GM12865 (cell line): ENCODE measurements at regions not wholly inside any gene's neighbourhood (a gene's known extent, or its start where the extent isn't known, plus 50 kb on each side); places are given as distances from the start of the nearest gene placed in this dataset.
"Not testable (repeated sequence)": the region's sequence is repeated elsewhere in the genome, so short reads cannot be mapped to it uniquely, and the experiment has no call there.

ENCODE experiments used
- DNase-seq: peaks from one replicate; pipeline ENCODE4 v3.0.0; 2010; ENCODE audit warnings: low read depth
- H3K4me3 ChIP-seq: 2 replicates; pipeline ENCODE4 v1.5.1; 2011; ENCODE audit warnings: mild to moderate bottlenecking, low read depth, low read length, control low read depth
- CTCF ChIP-seq: IDR thresholded peaks from 2 replicates; pipeline ENCODE4 v1.5.1; 2011; ENCODE audit warnings: low read length, control low read depth, low read depth, inconsistent platforms; ENCODE audit not compliant: insufficient read depth; ENCODE audit errors: missing control alignments

DNA sequence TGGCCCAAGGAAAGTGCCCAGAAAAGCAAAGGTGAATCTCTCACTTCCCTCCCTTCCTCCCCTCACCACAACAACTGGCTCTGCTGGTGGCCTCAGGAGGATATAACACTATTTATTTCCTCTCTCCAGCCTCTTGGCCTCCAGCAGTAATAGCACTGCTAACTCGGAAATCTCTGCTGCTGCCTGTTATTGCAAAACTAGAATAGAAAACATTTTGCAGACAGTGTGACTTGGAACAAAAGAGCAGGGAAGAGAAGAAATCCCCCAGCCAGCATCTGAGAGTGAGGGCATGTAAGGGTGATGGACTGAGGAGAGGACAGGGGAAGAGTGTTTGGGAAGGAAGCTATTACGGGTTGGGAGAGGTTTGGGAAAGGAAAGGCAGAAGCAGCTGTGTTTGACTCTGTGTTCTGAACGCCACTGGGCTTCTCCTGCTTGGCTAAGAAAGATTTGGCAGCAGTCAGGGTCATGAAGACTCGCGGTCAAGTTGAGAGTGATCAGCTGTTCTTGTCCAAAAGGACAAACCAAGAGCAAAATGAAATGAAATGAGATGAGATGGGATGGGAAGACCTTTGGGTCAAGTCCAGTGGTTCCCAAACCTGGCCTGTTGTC is 81.0 kb upstream of the SNX9 start:
- DNase-seq = no peak
- no peak for TF ChIP-seq CTCF
- no peak overlapping the region for H3K4me3 ChIP-seq

- no peak overlapping the region for H3K4me3 ChIP-seq
- TF ChIP-seq CTCF = no peak
- no peak for DNase-seq
Measured at GRCh38 chr6:157744102-157744601, 78.9 kb upstream of the SNX9 start.

- no peak for DNase-seq
- TF ChIP-seq CTCF = no peak
- H3K4me3 ChIP-seq = no peak overlapping the region
Measured at GRCh38 chr6:157746897-157747296, 76.1 kb upstream of the SNX9 start.

DNA sequence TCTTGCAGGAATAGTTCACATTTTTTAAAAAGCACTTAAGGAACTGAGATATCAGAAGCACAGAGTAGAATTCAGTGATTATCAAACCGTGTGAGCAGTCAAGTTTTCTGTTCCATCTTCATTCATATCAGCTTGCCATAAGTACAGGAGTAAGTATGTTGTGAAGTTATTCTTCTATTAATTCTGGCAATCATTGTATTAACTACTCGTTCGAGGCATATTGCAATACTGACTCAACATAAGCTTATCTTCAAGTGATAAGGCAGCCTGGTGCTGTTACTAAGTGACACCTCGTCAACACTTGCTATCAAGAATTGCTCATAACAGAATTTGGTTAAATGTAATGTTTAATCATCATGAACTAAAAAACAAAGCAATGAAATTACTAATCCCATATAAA is 75.7 kb upstream of the SNX9 start:
- DNase-seq = no peak
- no peak for TF ChIP-seq CTCF
- H3K4me3 ChIP-seq = no peak overlapping the region

GRCh38 chr6:157748839-157749571 is 74.0 kb upstream of the SNX9 start:
- TF ChIP-seq CTCF = no peak
- DNase-seq = no peak
- no peak overlapping the region for H3K4me3 ChIP-seq

GRCh38 chr6:157750973-157751372 is 72.1 kb upstream of the SNX9 start:
- not testable (repeated sequence) for H3K4me3 ChIP-seq, DNase-seq

DNA sequence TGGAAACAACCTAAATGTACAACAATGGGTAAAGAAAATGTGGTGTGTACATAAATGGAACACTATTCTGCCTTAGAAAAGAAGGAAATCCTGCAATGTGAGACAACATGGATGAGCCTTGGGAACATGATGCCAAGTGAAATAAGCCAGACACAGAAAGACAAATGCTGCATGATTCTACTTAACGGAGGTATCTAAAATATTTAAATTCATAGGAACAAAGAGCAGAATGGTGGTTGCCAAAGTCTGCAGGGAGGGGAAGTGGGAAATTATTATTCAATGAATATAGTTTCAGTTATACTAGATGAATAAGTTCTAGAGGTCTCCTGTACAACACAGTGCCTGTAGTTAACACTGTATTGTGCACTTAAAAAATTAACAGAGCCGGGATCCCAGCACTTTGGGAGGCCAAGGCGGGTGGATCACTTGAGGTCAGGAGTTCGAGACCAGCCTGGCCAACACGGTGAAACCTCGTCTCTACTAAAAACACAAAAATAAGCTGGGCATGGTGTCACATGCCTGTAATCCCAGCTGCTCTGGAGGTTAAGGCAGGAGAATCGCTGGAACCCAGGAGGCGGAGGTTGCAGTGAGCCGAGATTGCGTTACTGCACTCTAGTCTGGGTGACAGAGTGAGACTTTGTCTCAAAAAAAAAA is 71.4 kb upstream of the SNX9 start:
- H3K4me3 ChIP-seq = no peak overlapping the region
- no peak for TF ChIP-seq CTCF
- DNase-seq = no peak

GRCh38 chr6:157752879-157753278 is 70.2 kb upstream of the SNX9 start:
- not testable (repeated sequence) for DNase-seq, H3K4me3 ChIP-seq
